A673 (cell line): ENCODE measurements at regions not wholly inside any gene's neighbourhood (a gene's known extent, or its start where the extent isn't known, plus 50 kb on each side); places are given as distances from the start of the nearest gene placed in this dataset.
"Not testable (repeated sequence)": the region's sequence is repeated elsewhere in the genome, so short reads cannot be mapped to it uniquely, and the experiment has no call there.

Experiments used
- EZH2 ChIP-seq: fragments of 200-600 bp; sonication (generic); IDR thresholded peaks from 2 replicates; pipeline ENCODE4 v1.6.1; 2017; ENCODE audit warnings: borderline replicate concordance, low read depth, mild to moderate bottlenecking, mixed read lengths, antibody characterized with exemption, low read length; ENCODE audit not compliant: poor library complexity, severe bottlenecking
- TF ChIP-seq, protein P1 (sequence below): fragments of 300-800, 200-600 bp; sonication (generic); conservative IDR thresholded peaks from 2 replicates; pipeline ENCODE4 v1.5.1; 2017; ENCODE audit warnings: low read depth, mild to moderate bottlenecking, antibody characterized with exemption, low read length, moderate library complexity, mixed read lengths

- TF ChIP-seq, protein P1, sequence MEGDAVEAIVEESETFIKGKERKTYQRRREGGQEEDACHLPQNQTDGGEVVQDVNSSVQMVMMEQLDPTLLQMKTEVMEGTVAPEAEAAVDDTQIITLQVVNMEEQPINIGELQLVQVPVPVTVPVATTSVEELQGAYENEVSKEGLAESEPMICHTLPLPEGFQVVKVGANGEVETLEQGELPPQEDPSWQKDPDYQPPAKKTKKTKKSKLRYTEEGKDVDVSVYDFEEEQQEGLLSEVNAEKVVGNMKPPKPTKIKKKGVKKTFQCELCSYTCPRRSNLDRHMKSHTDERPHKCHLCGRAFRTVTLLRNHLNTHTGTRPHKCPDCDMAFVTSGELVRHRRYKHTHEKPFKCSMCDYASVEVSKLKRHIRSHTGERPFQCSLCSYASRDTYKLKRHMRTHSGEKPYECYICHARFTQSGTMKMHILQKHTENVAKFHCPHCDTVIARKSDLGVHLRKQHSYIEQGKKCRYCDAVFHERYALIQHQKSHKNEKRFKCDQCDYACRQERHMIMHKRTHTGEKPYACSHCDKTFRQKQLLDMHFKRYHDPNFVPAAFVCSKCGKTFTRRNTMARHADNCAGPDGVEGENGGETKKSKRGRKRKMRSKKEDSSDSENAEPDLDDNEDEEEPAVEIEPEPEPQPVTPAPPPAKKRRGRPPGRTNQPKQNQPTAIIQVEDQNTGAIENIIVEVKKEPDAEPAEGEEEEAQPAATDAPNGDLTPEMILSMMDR: not testable (repeated sequence)
- TF ChIP-seq EZH2: not testable (repeated sequence)
Observed at GRCh38 chr2:87361805-87362204, 340.2 kb upstream of the PLGLB1 start.
